ENCODE measurements at regions not wholly inside any gene's neighbourhood (a gene's known extent, or its start where the extent isn't known, plus 50 kb on each side); places are given as distances from the start of the nearest gene placed in this dataset.

DNA sequence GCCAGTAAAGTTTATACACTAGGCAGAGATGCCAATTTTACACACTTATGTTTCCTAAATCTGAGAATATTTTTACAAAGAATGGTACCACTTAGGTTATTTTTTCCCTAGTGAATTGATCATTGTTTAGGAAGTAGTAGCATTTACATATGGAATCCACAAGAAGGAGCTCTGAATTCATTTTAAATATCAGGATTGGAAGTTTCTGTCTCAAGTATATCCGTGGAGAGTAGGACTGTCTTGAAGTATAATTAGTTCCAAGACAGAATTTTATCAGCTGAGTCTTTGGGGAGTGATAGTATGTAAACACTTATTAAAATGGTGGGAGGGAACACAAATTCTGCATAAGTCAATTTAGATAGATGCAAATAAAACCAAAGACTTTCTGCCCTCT, 82.3 kb upstream of the FAM98A start:
- TF ChIP-seq, protein P1, sequence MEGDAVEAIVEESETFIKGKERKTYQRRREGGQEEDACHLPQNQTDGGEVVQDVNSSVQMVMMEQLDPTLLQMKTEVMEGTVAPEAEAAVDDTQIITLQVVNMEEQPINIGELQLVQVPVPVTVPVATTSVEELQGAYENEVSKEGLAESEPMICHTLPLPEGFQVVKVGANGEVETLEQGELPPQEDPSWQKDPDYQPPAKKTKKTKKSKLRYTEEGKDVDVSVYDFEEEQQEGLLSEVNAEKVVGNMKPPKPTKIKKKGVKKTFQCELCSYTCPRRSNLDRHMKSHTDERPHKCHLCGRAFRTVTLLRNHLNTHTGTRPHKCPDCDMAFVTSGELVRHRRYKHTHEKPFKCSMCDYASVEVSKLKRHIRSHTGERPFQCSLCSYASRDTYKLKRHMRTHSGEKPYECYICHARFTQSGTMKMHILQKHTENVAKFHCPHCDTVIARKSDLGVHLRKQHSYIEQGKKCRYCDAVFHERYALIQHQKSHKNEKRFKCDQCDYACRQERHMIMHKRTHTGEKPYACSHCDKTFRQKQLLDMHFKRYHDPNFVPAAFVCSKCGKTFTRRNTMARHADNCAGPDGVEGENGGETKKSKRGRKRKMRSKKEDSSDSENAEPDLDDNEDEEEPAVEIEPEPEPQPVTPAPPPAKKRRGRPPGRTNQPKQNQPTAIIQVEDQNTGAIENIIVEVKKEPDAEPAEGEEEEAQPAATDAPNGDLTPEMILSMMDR (IDR thresholded peaks at IDR 0.05; ENCODE audit: low read depth, low read length), result no peak
- no peak for TF ChIP-seq POLR2A (IDR thresholded peaks at IDR 0.05; ENCODE audit: extremely low read depth, insufficient read length)
- TF ChIP-seq, protein P2, sequence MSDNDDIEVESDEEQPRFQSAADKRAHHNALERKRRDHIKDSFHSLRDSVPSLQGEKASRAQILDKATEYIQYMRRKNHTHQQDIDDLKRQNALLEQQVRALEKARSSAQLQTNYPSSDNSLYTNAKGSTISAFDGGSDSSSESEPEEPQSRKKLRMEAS (IDR thresholded peaks at IDR 0.05; ENCODE audit: low read depth, low read length), result no peak
- no peak for TF ChIP-seq MYC (IDR thresholded peaks at IDR 0.05; ENCODE audit: low read depth, low read length)
